ENCODE measurements at regions not wholly inside any gene's neighbourhood (a gene's known extent, or its start where the extent isn't known, plus 50 kb on each side); places are given as distances from the start of the nearest gene placed in this dataset.

- Mint-ChIP-seq H3K27me3 (ENCODE audit: unreplicated experiment) (no peaks in the 10 kb centered on the region), H3K4me1 (ENCODE audit: low read depth, unreplicated experiment) (no peaks in the 10 kb centered on the region), H3K4me3 (ENCODE audit: low read depth, unreplicated experiment) (no peak overlapping the region), H3K27ac (ENCODE audit: unreplicated experiment) (no peak overlapping the region), H3K9me3 (ENCODE audit: low read depth, unreplicated experiment) (no peaks in the 10 kb centered on the region), H3K36me3 (ENCODE audit: insufficient read depth, unreplicated experiment) (no peaks in the 10 kb centered on the region)
- no peak for TF ChIP-seq CTCF (IDR thresholded peaks at IDR 0.05; ENCODE audit: unreplicated experiment)
- intact Hi-C loops (cut with micrococcal nuclease; ENCODE audit: unreplicated experiment) = no loop called here
- no peak for DNase-seq
- no TSS peak for BruUV-seq (replicated peaks)
- CTCF ChIA-PET = no interaction called here
These were observed 364.3 kb upstream of the DPH6 start for GRCh38 chr15:35910227-35910626.

GRCh38 chr15:35911052-35911777 lies 365.2 kb upstream of the DPH6 start:
- no peaks in the 10 kb centered on the region for H3K4me1 Mint-ChIP-seq (ENCODE audit: low read depth, unreplicated experiment)
- CTCF ChIA-PET = no interaction called here
- no peak for TF ChIP-seq CTCF (IDR thresholded peaks at IDR 0.05; ENCODE audit: unreplicated experiment)
- H3K27me3 Mint-ChIP-seq (ENCODE audit: unreplicated experiment) = no peaks in the 10 kb centered on the region
- H3K4me3 Mint-ChIP-seq (ENCODE audit: low read depth, unreplicated experiment) = no peak overlapping the region
- BruUV-seq (replicated peaks) = no TSS peak
- intact Hi-C loops (cut with micrococcal nuclease; ENCODE audit: unreplicated experiment) = no loop called here
- no peak overlapping the region for H3K27ac Mint-ChIP-seq (ENCODE audit: unreplicated experiment)
- DNase-seq = no peak
- no peaks in the 10 kb centered on the region for H3K36me3 Mint-ChIP-seq (ENCODE audit: insufficient read depth, unreplicated experiment)
- no peaks in the 10 kb centered on the region for H3K9me3 Mint-ChIP-seq (ENCODE audit: low read depth, unreplicated experiment)

GRCh38 chr15:35912196-35912595 lies 366.2 kb upstream of the DPH6 start:
- CTCF ChIA-PET = no interaction called here
- intact Hi-C loops (cut with micrococcal nuclease; ENCODE audit: unreplicated experiment) = no loop called here
- TF ChIP-seq CTCF (IDR thresholded peaks at IDR 0.05; ENCODE audit: unreplicated experiment) = no peak
- Mint-ChIP-seq H3K36me3 (ENCODE audit: insufficient read depth, unreplicated experiment) (no peaks in the 10 kb centered on the region), H3K4me1 (ENCODE audit: low read depth, unreplicated experiment) (no peaks in the 10 kb centered on the region), H3K9me3 (ENCODE audit: low read depth, unreplicated experiment) (no peaks in the 10 kb centered on the region), H3K27me3 (ENCODE audit: unreplicated experiment) (no peaks in the 10 kb centered on the region), H3K27ac (ENCODE audit: unreplicated experiment) (no peak overlapping the region), H3K4me3 (ENCODE audit: low read depth, unreplicated experiment) (no peak overlapping the region)
- no TSS peak for BruUV-seq (replicated peaks)
- no peak for DNase-seq

GRCh38 chr15:35914573-35914972 lies 368.6 kb upstream of the DPH6 start:
- intact Hi-C loops (cut with micrococcal nuclease; ENCODE audit: unreplicated experiment) = no loop called here
- Mint-ChIP-seq H3K36me3 (ENCODE audit: insufficient read depth, unreplicated experiment) (no peaks in the 10 kb centered on the region), H3K4me3 (ENCODE audit: low read depth, unreplicated experiment) (no peak overlapping the region), H3K27me3 (ENCODE audit: unreplicated experiment) (no peaks in the 10 kb centered on the region), H3K4me1 (ENCODE audit: low read depth, unreplicated experiment) (no peaks in the 10 kb centered on the region), H3K27ac (ENCODE audit: unreplicated experiment) (no peak overlapping the region), H3K9me3 (ENCODE audit: low read depth, unreplicated experiment) (no peaks in the 10 kb centered on the region)
- DNase-seq = no peak
- no peak for TF ChIP-seq CTCF (IDR thresholded peaks at IDR 0.05; ENCODE audit: unreplicated experiment)
- CTCF ChIA-PET = interaction anchor here (0.5 kb wide), 1 partner anchor 1645 kb away, joined by 4 read pairs; no protein-coding TSS in a partner anchor
- no TSS peak for BruUV-seq (replicated peaks)

Data from Calu3 (cell line).